Liver (tissue), 8 donors: ENCODE measurements at regions not wholly inside any gene's neighbourhood (a gene's known extent, or its start where the extent isn't known, plus 50 kb on each side); places are given as distances from the start of the nearest gene placed in this dataset.
"Not testable (repeated sequence)": the region's sequence is repeated elsewhere in the genome, so short reads cannot be mapped to it uniquely, and the experiment has no call there.

Experiments used
- DNase-seq: peaks from one replicate; pipeline ENCODE4 v3.0.0-alpha.2; 2017; ENCODE audit warnings: low spot score
- H3K27ac ChIP-seq, 2 donors: one replicate each; pipeline ENCODE4 v1.7.0; 2013; ENCODE audit warnings: inconsistent platforms in 2 of 2, low read length in 2 of 2, control low read depth in 1 of 2, low read depth in 1 of 2, mild to moderate bottlenecking in 1 of 2
- H3K27me3 ChIP-seq, 4 donors: one replicate each; pipeline versions ENCODE4 v1.6.1 to v1.7.0; 2013; ENCODE audit warnings: low read length in 3 of 4, inconsistent platforms in 1 of 4, mild to moderate bottlenecking in 1 of 4, moderate library complexity in 1 of 4; ENCODE audit not compliant: control insufficient read depth in 4 of 4, insufficient read depth in 4 of 4
- H3K36me3 ChIP-seq, 4 donors: one replicate each; pipeline versions ENCODE4 v1.6.1 to v1.7.0; 2013; ENCODE audit warnings: low read length in 3 of 4, mild to moderate bottlenecking in 3 of 4, low read depth in 1 of 4, moderate library complexity in 1 of 4; ENCODE audit not compliant: control insufficient read depth in 4 of 4, insufficient read depth in 3 of 4
- H3K4me1 ChIP-seq, 4 donors: one replicate each; pipeline versions ENCODE4 v1.6.1 to v1.7.0; 2013; ENCODE audit warnings: low read length in 3 of 4, mild to moderate bottlenecking in 3 of 4, moderate library complexity in 1 of 4; ENCODE audit not compliant: control insufficient read depth in 4 of 4, insufficient read depth in 4 of 4
- H3K4me3 ChIP-seq, 3 donors: one replicate each; pipeline versions ENCODE4 v1.6.1 to v1.7.0; 2013; ENCODE audit warnings: low read length in 3 of 3, control low read depth in 1 of 3, low read depth in 1 of 3, mild to moderate bottlenecking in 1 of 3
- H3K9ac ChIP-seq, 2 donors: one replicate each; pipeline ENCODE4 v1.7.0; 2013; ENCODE audit warnings: low read length in 2 of 2, mild to moderate bottlenecking in 2 of 2, moderate library complexity in 2 of 2, control low read depth in 1 of 2, low read depth in 1 of 2
- H3K9me3 ChIP-seq, 4 donors: one replicate each; pipeline versions ENCODE4 v1.6.1 to v1.7.0; 2013; ENCODE audit warnings: low read length in 3 of 4; ENCODE audit not compliant: control insufficient read depth in 4 of 4
- EGR1 ChIP-seq, 2 donors: IDR thresholded peaks; 2 replicates each; pipeline ENCODE4 v1.6.1; 2016 to 2018; ENCODE audit warnings: antibody characterized with exemption in 2 of 2, low read depth in 2 of 2
- FOXA1 ChIP-seq: IDR thresholded peaks from 2 replicates; pipeline ENCODE4 v1.6.1; 2016; ENCODE audit warnings: antibody characterized with exemption
- FOXA2 ChIP-seq: IDR thresholded peaks from 2 replicates; pipeline ENCODE4 v1.6.1; 2016; ENCODE audit warnings: antibody characterized with exemption
- GABPA ChIP-seq, 2 donors: IDR thresholded peaks in 1 of 2; conservative IDR thresholded peaks in 1 of 2; 2 replicates each; pipeline ENCODE4 v1.6.1; 2016; ENCODE audit warnings: antibody characterized with exemption in 2 of 2, mild to moderate bottlenecking in 1 of 2, moderate library complexity in 1 of 2
- HNF4A ChIP-seq, 2 donors: conservative IDR thresholded peaks; 2 replicates each; pipeline ENCODE4 v1.6.1; 2016; ENCODE audit warnings: antibody characterized with exemption in 2 of 2, mild to moderate bottlenecking in 2 of 2
- HNF4G ChIP-seq: IDR thresholded peaks from 2 replicates; pipeline ENCODE4 v1.6.1; 2016; ENCODE audit warnings: antibody characterized with exemption
- JUND ChIP-seq, 2 donors: IDR thresholded peaks; 2 replicates each; pipeline ENCODE4 v1.6.1; 2016; ENCODE audit warnings: antibody characterized with exemption in 2 of 2
- NR2F2 ChIP-seq: IDR thresholded peaks from 2 replicates; pipeline ENCODE4 v1.6.1; 2016; ENCODE audit warnings: antibody characterized with exemption
- RAD21 ChIP-seq, 2 donors: IDR thresholded peaks; 2 replicates each; pipeline ENCODE4 v1.6.1; 2016; ENCODE audit warnings: antibody characterized with exemption in 2 of 2, mild to moderate bottlenecking in 2 of 2
- RXRA ChIP-seq, 2 donors: IDR thresholded peaks; 2 replicates each; pipeline ENCODE4 v1.6.1; 2017 to 2018; ENCODE audit warnings: antibody characterized with exemption in 2 of 2, mild to moderate bottlenecking in 1 of 2
- SP1 ChIP-seq: IDR thresholded peaks from 2 replicates; pipeline ENCODE4 v1.6.1; 2018; ENCODE audit warnings: antibody characterized with exemption, mild to moderate bottlenecking
- YY1 ChIP-seq: IDR thresholded peaks from 2 replicates; pipeline ENCODE4 v1.6.1; 2016; ENCODE audit warnings: antibody characterized with exemption, mild to moderate bottlenecking
- WGBS: extraction: QIAGEN DNeasy Blood & Tissue Kit; methylation state at CpG from one replicate; pipeline ENCODE4 v1.1.7; 2013; 5-methylcytosine and 5-hydroxymethylcytosine counted together
- TF ChIP-seq, protein P1 (sequence below): IDR thresholded peaks from 2 replicates; pipeline ENCODE4 v1.6.1; 2016; ENCODE audit warnings: antibody characterized with exemption, mild to moderate bottlenecking
- TF ChIP-seq, protein P2 (sequence below): fragments of 150-350 bp; IDR thresholded peaks from 2 replicates; pipeline ENCODE4 v1.5.1; 2017; ENCODE audit warnings: improper control_type of control experiment, low read depth, low read length; ENCODE audit not compliant: missing input control
- TF ChIP-seq, protein P3 (sequence below): IDR thresholded peaks from 2 replicates; pipeline ENCODE4 v1.6.1; 2016; ENCODE audit warnings: antibody characterized with exemption
- TF ChIP-seq, protein P4 (sequence below): IDR thresholded peaks from 2 replicates; pipeline ENCODE4 v1.6.1; 2016; ENCODE audit warnings: antibody characterized with exemption
- donor health status: healthy.
- donor health status: healthy.
- donor health status: healthy.
- donor health status: healthy.
- donor health status: healthy.

DNA sequence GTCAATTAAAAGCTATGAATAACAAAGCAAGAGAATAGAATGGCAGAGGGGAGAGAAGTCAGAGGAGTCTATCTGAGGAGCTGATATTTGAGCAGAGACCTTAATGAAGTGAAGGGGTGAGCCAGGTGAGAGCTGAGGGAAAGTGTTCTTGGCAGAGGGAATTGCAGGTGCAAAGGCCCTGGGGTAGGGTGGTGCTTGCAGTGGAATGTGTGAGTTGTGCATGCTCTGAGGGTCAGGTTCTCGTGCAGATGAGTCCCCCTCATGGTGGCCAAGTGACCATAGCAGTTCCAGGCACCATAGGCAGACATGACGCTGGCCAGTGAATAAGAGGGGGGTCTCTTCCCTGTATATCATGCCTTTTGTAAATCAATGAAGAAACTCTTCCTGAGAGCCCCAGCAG, 58.9 kb upstream of the ALX4 start (continued):
- TF ChIP-seq HNF4G (no peak), RXRA (IDR thresholded peaks at IDR 0.05) (no peak)
- TF ChIP-seq, protein P1, sequence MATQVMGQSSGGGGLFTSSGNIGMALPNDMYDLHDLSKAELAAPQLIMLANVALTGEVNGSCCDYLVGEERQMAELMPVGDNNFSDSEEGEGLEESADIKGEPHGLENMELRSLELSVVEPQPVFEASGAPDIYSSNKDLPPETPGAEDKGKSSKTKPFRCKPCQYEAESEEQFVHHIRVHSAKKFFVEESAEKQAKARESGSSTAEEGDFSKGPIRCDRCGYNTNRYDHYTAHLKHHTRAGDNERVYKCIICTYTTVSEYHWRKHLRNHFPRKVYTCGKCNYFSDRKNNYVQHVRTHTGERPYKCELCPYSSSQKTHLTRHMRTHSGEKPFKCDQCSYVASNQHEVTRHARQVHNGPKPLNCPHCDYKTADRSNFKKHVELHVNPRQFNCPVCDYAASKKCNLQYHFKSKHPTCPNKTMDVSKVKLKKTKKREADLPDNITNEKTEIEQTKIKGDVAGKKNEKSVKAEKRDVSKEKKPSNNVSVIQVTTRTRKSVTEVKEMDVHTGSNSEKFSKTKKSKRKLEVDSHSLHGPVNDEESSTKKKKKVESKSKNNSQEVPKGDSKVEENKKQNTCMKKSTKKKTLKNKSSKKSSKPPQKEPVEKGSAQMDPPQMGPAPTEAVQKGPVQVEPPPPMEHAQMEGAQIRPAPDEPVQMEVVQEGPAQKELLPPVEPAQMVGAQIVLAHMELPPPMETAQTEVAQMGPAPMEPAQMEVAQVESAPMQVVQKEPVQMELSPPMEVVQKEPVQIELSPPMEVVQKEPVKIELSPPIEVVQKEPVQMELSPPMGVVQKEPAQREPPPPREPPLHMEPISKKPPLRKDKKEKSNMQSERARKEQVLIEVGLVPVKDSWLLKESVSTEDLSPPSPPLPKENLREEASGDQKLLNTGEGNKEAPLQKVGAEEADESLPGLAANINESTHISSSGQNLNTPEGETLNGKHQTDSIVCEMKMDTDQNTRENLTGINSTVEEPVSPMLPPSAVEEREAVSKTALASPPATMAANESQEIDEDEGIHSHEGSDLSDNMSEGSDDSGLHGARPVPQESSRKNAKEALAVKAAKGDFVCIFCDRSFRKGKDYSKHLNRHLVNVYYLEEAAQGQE, result no peak

DNA sequence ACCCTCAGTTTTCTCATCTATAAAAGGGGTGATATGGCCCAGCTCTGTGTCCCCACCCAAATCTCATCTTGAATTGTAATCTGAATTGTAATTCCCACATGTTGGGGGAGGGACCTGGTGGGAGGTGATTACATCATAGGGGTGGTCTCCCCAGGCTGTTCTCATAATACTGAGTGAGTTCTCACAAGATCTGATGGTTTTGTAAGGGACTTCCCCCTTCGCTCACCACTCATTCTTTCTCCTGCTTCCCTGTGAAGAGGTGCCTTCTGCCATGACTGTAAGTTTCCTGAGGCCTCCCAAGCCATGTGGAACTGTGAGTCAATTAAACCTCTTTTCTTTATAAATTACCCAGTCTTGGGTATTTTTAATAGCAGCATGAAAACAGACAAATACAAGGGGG, 61.1 kb upstream of the ALX4 start:
- not testable (repeated sequence) for H3K36me3 ChIP-seq, H3K4me3 ChIP-seq, H3K9ac ChIP-seq, H3K4me1 ChIP-seq, DNase-seq, H3K27ac ChIP-seq, H3K27me3 ChIP-seq, H3K9me3 ChIP-seq
- WGBS, result 96% methylated on average over 1 of the region's 1 CpG

DNA sequence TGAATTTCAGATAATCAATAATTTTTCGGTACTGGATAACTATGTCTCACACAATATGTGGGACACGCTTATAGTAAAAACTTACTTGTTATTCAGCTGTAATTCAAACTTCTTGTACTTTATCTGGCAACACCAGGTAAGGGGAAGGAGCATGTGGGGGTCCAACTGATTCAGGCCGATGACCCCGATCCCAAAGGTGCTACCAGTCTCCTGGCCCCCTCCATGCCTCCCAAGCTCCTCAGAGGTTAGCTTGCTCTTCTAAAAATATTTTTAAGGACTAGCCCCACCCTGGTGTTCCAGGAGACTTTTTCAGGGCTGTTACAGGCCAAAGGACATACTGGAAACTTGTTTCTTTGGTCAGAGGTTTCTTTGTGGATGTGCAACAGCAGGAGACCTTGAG, 61.8 kb upstream of the ALX4 start:
- Histone ChIP-seq H3K27me3 (no peaks in the 10 kb centered on the region), H3K27ac (no peak overlapping the region), H3K9me3 (no peaks in the 10 kb centered on the region), H3K4me1 (no peaks in the 10 kb centered on the region), H3K9ac (no peak overlapping the region), H3K4me3 (no peak overlapping the region), H3K36me3 (no peaks in the 10 kb centered on the region)
- WGBS, result 91% methylated on average over 4 of the region's 4 CpGs
- no peak for DNase-seq
- no peak for TF ChIP-seq HNF4A (conservative IDR thresholded peaks at IDR 0.05)
- no peak for TF ChIP-seq YY1

DNA sequence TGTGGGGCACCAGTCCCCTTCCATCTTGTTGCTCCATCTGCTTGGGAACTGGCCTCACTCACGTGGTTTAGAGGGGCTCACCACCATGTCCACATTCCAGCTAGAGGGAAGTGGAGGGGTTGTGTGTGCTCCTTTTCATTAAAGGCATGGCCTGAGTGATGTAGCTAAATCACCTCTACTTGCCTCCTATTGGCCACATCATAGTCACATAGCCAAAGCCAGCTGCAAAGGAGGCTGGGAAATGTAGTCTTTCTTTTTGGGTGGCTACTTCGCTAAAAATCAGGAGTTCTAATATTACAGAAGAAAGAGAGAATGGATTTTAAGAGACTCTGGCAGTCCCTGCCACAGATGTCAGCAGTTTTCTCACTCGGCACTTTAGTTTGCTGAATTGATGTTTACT, 63.0 kb upstream of the ALX4 start:
- Histone ChIP-seq H3K27ac (no peak overlapping the region), H3K9me3 (no peaks in the 10 kb centered on the region), H3K36me3 (no peaks in the 10 kb centered on the region), H3K27me3 (no peaks in the 10 kb centered on the region), H3K4me1 (no peaks in the 10 kb centered on the region), H3K4me3 (no peak overlapping the region), H3K9ac (no peak overlapping the region)
- no peak for TF ChIP-seq NR2F2
- TF ChIP-seq SP1, result no peak
- no peak for TF ChIP-seq HNF4G
- TF ChIP-seq EGR1 (IDR thresholded peaks at IDR 0.05; ENCODE audit: low read depth in 2 of 2), result no peak
- TF ChIP-seq, protein P2, sequence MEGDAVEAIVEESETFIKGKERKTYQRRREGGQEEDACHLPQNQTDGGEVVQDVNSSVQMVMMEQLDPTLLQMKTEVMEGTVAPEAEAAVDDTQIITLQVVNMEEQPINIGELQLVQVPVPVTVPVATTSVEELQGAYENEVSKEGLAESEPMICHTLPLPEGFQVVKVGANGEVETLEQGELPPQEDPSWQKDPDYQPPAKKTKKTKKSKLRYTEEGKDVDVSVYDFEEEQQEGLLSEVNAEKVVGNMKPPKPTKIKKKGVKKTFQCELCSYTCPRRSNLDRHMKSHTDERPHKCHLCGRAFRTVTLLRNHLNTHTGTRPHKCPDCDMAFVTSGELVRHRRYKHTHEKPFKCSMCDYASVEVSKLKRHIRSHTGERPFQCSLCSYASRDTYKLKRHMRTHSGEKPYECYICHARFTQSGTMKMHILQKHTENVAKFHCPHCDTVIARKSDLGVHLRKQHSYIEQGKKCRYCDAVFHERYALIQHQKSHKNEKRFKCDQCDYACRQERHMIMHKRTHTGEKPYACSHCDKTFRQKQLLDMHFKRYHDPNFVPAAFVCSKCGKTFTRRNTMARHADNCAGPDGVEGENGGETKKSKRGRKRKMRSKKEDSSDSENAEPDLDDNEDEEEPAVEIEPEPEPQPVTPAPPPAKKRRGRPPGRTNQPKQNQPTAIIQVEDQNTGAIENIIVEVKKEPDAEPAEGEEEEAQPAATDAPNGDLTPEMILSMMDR, result no peak
- TF ChIP-seq, protein P3, sequence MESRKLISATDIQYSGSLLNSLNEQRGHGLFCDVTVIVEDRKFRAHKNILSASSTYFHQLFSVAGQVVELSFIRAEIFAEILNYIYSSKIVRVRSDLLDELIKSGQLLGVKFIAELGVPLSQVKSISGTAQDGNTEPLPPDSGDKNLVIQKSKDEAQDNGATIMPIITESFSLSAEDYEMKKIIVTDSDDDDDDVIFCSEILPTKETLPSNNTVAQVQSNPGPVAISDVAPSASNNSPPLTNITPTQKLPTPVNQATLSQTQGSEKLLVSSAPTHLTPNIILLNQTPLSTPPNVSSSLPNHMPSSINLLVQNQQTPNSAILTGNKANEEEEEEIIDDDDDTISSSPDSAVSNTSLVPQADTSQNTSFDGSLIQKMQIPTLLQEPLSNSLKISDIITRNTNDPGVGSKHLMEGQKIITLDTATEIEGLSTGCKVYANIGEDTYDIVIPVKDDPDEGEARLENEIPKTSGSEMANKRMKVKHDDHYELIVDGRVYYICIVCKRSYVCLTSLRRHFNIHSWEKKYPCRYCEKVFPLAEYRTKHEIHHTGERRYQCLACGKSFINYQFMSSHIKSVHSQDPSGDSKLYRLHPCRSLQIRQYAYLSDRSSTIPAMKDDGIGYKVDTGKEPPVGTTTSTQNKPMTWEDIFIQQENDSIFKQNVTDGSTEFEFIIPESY, result no peak
- no peak for TF ChIP-seq RXRA (IDR thresholded peaks at IDR 0.05)
- no peak for TF ChIP-seq FOXA2
- TF ChIP-seq JUND (IDR thresholded peaks at IDR 0.05), result no peak
- TF ChIP-seq GABPA (IDR thresholded peaks at IDR 0.05 in 1 of 2, conservative IDR thresholded peaks at IDR 0.05 in 1 of 2), result no peak
- TF ChIP-seq YY1, result no peak
- TF ChIP-seq, protein P4, sequence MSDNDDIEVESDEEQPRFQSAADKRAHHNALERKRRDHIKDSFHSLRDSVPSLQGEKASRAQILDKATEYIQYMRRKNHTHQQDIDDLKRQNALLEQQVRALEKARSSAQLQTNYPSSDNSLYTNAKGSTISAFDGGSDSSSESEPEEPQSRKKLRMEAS, result no peak
- no peak for TF ChIP-seq FOXA1
- TF ChIP-seq, protein P1, result no peak
- TF ChIP-seq RAD21 (IDR thresholded peaks at IDR 0.05), result no peak
- no peak for DNase-seq
- 44% methylated on average over 3 of the region's 3 CpGs for WGBS
